HUES6 (cell line): ENCODE measurements at regions not wholly inside any gene's neighbourhood (a gene's known extent, or its start where the extent isn't known, plus 50 kb on each side); places are given as distances from the start of the nearest gene placed in this dataset.

Source experiments
- H3K27ac ChIP-seq: 2 replicates; pipeline ENCODE4 v1.7.0; 2013; ENCODE audit warnings: low read depth, mild to moderate bottlenecking, low read length, inconsistent platforms
- H3K27me3 ChIP-seq: 2 replicates; pipeline ENCODE4 v1.6.1; 2013; ENCODE audit warnings: low read length; ENCODE audit not compliant: control insufficient read depth, insufficient read depth
- H3K36me3 ChIP-seq: 2 replicates; pipeline ENCODE4 v1.6.1; 2013; ENCODE audit warnings: low read length; ENCODE audit not compliant: control insufficient read depth, insufficient read depth
- H3K4me1 ChIP-seq: 2 replicates; pipeline ENCODE4 v1.6.1; 2013; ENCODE audit warnings: low read length; ENCODE audit not compliant: control insufficient read depth, insufficient read depth
- H3K4me3 ChIP-seq: 2 replicates; pipeline ENCODE4 v1.5.1; 2013; ENCODE audit warnings: low read depth, low read length
- H3K9ac ChIP-seq: one replicate; pipeline ENCODE4 v1.6.1; 2013; ENCODE audit warnings: mild to moderate bottlenecking, low read length
- H3K9me3 ChIP-seq: 2 replicates; pipeline ENCODE4 v1.6.1; 2013; ENCODE audit warnings: low read depth, low read length; ENCODE audit not compliant: control insufficient read depth, insufficient read depth

DNA sequence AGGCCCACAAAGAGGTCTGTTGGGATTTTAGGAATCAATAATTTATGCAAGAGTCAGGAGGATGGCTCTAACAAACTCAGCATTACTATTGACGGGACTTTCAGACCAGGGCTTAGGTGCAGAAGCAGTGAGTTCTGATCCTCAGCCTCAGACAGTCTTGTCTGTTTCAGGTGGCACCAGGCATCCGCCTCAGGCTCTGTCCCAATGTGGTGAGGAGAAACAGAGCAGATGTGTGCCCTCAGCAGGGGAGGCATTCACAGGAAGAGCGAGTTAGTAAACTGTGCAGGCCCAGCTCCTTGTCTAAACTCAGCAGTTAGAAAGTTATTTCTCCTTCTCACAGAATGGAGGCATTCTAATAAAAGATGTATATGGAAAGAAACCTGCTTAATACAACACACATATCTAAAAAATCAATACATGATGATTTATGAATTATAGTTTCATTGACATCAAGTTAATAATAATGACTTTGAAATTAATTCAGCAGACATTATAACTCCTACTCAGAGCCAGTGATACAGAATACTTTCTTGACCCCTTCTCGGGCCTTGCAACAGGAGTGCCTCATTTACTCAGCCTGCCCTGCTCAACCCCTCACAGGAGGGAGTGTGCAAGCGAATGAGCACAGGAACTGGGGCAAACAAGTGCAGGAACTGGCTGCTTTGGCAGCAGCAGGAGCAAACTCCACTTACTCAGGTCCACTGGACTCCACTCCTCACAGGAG lies 202.8 kb upstream of the SMIM31 start:
- H3K27me3 ChIP-seq: no peaks in the 10 kb centered on the region
- H3K27ac ChIP-seq: no peak overlapping the region
- no peaks in the 10 kb centered on the region for H3K9me3 ChIP-seq
- H3K36me3 ChIP-seq: no peaks in the 10 kb centered on the region
- no peak overlapping the region for H3K4me3 ChIP-seq
- no peaks in the 10 kb centered on the region for H3K4me1 ChIP-seq
- no peak overlapping the region for H3K9ac ChIP-seq

DNA sequence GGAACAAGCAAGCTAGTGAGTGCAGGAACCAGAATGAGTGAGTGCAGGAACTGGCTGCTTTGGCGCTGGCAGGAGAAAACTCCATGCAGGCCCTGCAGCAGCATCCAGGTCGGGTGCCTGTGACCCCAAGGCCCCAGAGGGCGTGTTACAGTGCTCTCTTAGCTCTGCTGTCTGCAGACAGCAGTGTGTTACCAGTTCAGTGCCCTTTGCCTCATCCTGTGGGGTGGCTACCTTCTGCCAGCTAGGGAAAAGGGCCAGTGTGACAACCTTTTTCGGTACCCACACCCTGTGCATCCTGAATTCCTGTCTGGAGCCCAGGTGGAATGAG lies 202.3 kb upstream of the SMIM31 start:
- no peak overlapping the region for H3K27ac ChIP-seq
- no peaks in the 10 kb centered on the region for H3K36me3 ChIP-seq
- no peak overlapping the region for H3K4me3 ChIP-seq
- H3K4me1 ChIP-seq: no peaks in the 10 kb centered on the region
- no peaks in the 10 kb centered on the region for H3K27me3 ChIP-seq
- H3K9me3 ChIP-seq: no peaks in the 10 kb centered on the region
- no peak overlapping the region for H3K9ac ChIP-seq

DNA sequence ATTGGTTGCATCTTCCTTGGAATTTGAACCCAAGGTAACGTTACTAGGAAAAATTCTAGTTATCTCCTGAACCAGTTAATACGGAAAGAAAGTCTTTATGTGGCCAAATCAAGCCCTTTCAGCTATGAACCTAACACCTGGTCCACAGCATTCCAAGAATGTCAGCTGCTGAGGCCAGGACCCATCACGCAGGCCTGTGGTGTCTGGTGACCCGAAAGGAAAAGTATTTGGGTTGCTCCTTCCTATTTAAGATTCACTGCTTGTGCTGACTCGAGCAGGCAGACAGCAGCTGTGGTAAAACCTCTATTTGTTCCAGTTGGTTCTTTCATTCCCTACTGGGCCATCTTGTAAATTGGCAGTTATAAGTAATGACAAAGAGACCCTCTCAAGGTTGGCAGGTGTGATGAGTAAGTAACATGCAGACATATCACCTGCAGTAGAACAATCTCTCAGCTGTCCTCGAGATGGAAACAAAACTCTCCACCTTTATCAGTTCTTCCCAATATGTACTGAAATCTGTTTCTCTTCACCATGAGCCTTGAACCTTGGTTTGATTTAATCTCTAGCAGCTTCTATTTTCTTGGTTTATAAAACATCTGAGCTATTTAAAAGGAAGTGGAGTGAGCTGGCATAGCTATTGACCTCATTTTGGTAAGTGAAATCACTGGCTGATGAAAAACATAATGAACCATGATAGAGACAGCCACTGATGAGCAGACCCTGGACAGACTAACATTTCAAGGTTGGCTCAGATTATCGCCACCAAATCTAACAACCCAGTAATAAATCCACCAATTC lies 182.1 kb upstream of the SMIM31 start:
- Histone ChIP-seq H3K27ac (no peak overlapping the region), H3K9ac (no peak overlapping the region), H3K36me3 (no peaks in the 10 kb centered on the region), H3K4me3 (no peak overlapping the region), H3K4me1 (no peaks in the 10 kb centered on the region), H3K27me3 (no peaks in the 10 kb centered on the region), H3K9me3 (no peaks in the 10 kb centered on the region)

DNA sequence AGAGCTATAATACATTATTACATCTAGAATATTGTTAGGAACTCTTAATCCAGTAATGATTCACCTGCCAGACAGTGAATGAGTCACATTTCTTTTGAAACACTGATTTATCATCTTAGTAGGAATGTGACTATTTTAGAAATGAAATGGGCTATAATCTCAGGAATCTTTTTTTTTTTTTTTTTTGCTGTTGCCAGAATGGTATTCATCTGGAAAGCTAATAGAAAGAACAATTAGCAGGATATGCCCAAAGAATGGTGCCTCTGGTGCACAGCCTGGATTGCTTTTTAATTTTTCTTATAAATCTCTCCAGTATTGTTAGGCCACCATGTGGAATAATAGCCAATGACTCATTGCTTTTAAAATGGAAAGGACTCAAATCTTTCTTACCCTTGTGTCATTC lies 181.1 kb upstream of the SMIM31 start:
- H3K4me1 ChIP-seq: no peaks in the 10 kb centered on the region
- no peak overlapping the region for H3K4me3 ChIP-seq
- no peaks in the 10 kb centered on the region for H3K36me3 ChIP-seq
- no peaks in the 10 kb centered on the region for H3K9me3 ChIP-seq
- no peak overlapping the region for H3K27ac ChIP-seq
- H3K9ac ChIP-seq: no peak overlapping the region
- H3K27me3 ChIP-seq: no peaks in the 10 kb centered on the region

DNA sequence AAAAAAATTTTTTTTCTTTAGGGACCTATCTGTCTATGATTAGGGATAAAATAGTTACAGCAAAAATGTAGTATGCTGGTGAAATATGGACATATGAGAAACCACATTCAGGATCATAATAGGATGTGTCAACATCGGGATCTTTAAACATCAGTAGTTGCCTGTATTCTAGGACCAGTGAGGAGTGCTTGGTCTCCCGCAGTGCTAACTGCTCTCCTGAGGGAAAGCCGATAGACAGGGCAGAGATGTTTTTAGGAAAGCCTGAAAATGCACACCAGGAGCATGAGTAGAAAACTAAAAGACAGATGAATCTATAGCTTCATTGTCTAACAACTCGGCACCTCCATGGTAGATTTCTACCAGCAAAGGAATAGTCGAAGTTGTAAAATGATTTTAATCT lies 178.1 kb upstream of the SMIM31 start:
- Histone ChIP-seq H3K27me3 (no peaks in the 10 kb centered on the region), H3K27ac (no peak overlapping the region), H3K4me1 (no peaks in the 10 kb centered on the region), H3K4me3 (no peak overlapping the region), H3K9ac (no peak overlapping the region), H3K9me3 (no peaks in the 10 kb centered on the region), H3K36me3 (no peaks in the 10 kb centered on the region)

DNA sequence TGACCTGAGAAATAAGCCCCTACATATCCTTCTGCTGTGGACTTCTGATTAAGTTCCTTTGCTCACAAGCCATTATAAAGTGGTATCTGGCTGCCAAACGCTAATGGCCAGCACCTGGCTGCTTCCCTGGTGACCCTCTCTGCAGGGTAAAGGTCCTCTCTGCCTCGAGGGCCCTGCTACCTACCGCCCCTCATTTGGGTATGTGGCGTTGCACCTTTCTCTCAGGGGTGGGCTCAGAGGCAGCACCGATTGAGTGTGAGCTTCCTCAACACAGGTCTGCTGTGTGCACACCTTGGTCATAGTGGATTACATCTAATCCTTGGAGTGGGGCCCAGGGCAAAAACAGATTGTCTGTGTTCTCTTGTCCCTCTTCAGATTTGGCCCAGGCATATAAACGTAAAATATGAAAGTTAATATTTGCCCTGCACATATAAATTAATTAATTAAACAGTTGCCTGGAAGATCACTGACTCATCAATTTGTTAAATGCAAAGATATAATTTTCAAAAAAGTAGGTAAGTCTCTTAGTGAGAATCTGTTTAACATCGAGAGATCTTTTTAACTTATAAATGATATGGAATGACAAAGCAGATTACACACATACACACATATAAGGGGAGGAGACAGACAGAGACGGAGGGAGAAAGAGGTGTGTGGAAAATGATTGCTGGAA lies 174.5 kb upstream of the SMIM31 start:
- Histone ChIP-seq H3K9ac (no peak overlapping the region), H3K4me1 (no peaks in the 10 kb centered on the region), H3K36me3 (no peaks in the 10 kb centered on the region), H3K4me3 (no peak overlapping the region), H3K27ac (no peak overlapping the region), H3K27me3 (no peaks in the 10 kb centered on the region), H3K9me3 (no peaks in the 10 kb centered on the region)

DNA sequence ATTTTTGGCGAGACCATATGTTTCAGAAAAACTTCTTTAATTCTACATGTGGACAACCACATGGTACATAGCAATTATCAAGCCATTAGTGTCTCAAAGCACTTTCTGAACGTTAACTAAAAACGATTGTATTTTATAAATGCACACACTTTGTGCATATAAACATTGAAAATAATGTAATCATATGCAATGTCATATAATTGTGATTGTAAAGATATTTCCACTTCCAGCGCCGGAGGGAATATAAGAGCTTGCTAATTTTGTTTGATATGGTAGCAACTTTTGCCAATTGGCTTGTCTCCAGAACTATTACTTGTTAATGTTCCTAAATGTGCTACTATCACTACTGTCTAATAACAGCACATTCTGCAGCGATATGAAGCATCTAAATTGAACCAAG lies 162.3 kb upstream of the SMIM31 start:
- H3K9ac ChIP-seq: no peak overlapping the region

DNA sequence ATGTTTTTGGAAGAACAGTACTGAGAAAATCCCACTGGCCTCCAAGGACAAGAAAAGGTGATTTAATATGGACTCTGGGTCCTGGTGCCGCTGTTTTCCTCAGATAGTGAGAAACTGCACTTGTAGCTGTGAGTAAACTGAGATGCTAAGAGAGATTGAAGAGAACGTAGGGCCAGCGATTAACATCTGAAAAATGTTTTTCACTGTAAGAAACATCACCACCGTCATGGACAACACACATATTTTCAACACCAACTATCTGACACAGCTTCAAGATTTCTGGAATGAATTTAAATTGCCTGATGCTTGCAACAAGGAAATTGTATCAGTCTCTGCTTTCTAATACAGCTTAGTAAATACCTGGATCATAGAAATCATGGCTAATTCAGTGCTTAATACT lies 158.2 kb upstream of the SMIM31 start:
- Histone ChIP-seq H3K4me3 (no peak overlapping the region), H3K36me3 (no peaks in the 10 kb centered on the region), H3K9me3 (no peaks in the 10 kb centered on the region), H3K9ac (no peak overlapping the region), H3K27ac (no peak overlapping the region), H3K27me3 (no peaks in the 10 kb centered on the region), H3K4me1 (no peaks in the 10 kb centered on the region)

More for the DNA sequence above, 162.3 kb upstream of the SMIM31 start:
- no peaks in the 10 kb centered on the region for H3K27me3 ChIP-seq
- H3K27ac ChIP-seq: no peak overlapping the region
- H3K4me1 ChIP-seq: no peaks in the 10 kb centered on the region
- H3K36me3 ChIP-seq: no peaks in the 10 kb centered on the region
- H3K4me3 ChIP-seq: no peak overlapping the region
- no peaks in the 10 kb centered on the region for H3K9me3 ChIP-seq

DNA sequence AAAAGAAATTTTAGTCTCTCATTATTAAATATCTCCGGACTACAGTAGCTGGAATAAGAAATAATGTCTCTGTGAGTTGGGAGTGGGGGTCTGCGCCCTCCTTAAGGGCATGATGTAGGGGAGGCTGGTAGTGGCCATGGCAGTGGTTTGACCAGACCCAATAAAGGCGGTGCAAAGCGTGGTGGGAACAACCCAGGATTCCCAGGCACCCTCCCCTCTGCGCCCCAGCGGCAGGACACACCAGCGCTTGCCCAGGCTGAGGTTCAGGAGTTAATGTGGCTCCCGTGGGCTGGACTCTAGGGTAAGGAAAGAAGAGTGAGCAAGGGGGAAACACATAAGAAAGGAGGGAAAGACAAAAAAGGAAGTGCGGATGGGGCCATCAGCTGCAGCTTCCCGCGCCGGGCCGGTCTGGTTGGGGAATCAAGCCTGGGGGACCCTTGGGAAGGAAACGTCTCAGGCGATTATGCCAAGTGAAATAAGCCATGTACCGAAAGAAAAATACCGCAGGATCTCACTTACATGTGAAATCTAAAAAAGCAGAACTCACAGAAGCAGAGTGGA lies 157.5 kb upstream of the SMIM31 start:
- no peak overlapping the region for H3K9ac ChIP-seq
- H3K4me1 ChIP-seq: no peaks in the 10 kb centered on the region
- no peak overlapping the region for H3K27ac ChIP-seq
- no peak overlapping the region for H3K4me3 ChIP-seq
- no peaks in the 10 kb centered on the region for H3K9me3 ChIP-seq
- H3K36me3 ChIP-seq: no peaks in the 10 kb centered on the region
- no peaks in the 10 kb centered on the region for H3K27me3 ChIP-seq

DNA sequence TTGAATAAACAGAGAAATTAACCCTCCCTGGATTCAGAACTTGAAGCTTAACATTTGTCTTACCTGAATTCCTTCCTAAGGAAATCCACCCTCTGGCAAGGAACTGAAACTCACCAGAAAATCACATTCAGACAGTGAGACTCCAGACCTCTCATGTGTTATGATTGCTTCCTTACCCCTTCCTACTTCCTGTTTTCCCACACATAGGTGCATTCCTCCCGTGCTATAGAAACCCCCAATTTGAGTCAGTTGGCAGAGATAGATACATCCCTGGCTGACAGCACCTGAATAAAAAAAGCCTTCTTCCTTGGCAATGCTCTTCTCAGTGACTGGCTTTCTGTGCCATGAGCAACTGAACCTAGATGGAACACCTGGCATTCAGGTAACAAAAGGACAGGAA lies 157.0 kb upstream of the SMIM31 start:
- 0 out of 2 replicates have a peak, but pooled peaks cover 4% of the 10 kb centered on the region for H3K9me3 ChIP-seq
- no peak overlapping the region for H3K27ac ChIP-seq
- no peaks in the 10 kb centered on the region for H3K36me3 ChIP-seq
- no peak overlapping the region for H3K9ac ChIP-seq
- no peaks in the 10 kb centered on the region for H3K27me3 ChIP-seq
- H3K4me1 ChIP-seq: no peaks in the 10 kb centered on the region
- H3K4me3 ChIP-seq: no peak overlapping the region

DNA sequence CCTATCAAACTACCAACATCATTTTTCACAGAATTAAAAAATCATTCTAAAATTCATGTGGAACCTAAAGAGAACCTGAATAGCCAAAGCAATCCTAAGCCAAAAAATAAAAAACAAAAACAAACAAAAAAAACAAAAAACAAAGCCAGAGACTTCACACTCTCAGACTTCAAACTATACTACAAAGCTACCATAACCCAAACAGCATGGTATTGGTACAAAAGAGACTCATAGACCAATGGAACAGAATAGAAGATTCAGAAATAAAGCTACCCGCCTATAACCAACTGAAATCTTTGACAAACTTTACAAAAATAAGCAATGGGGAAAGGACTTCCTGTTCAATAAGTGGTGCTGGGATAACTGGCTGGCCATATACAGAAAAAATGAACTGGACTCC lies 152.3 kb upstream of the SMIM31 start:
- no peak overlapping the region for H3K4me3 ChIP-seq
- H3K36me3 ChIP-seq: no peaks in the 10 kb centered on the region
- no peaks in the 10 kb centered on the region for H3K27me3 ChIP-seq
- H3K9ac ChIP-seq: no peak overlapping the region
- H3K4me1 ChIP-seq: no peaks in the 10 kb centered on the region
- no peak overlapping the region for H3K27ac ChIP-seq
- 0 out of 2 replicates have a peak, but pooled peaks cover 7% of the 10 kb centered on the region for H3K9me3 ChIP-seq
